ENCODE measurements at regions not wholly inside any gene's neighbourhood (a gene's known extent, or its start where the extent isn't known, plus 50 kb on each side); places are given as distances from the start of the nearest gene placed in this dataset.

GRCh38 chr12:24080465-24080864, 131.0 kb upstream of the SOX5 start (continued):
- no peak for TF ChIP-seq PREB (CRISPR knock-in tag; IDR thresholded peaks at IDR 0.05)
- peak; percentile 69 for TF ChIP-seq RERE (CRISPR knock-in tag; IDR thresholded peaks at IDR 0.05; ENCODE audit: low read depth)
- TF ChIP-seq ZNF329 (CRISPR knock-in tag; IDR thresholded peaks at IDR 0.05; ENCODE audit: low read depth) = no peak
- TF ChIP-seq NONO (IDR thresholded peaks at IDR 0.05) = no peak
- TF ChIP-seq NONO (CRISPR knock-in tag; conservative IDR thresholded peaks at IDR 0.05) = peak; percentile 85; the same call in 1 of the 2 replicates
- peak; percentile 69; the same call in 1 of the 2 replicates for TF ChIP-seq FOXK1 (CRISPR knock-in tag; IDR thresholded peaks at IDR 0.05; ENCODE audit: borderline replicate concordance, low read depth)
- no peak for TF ChIP-seq ADNP (CRISPR knock-in tag; IDR thresholded peaks at IDR 0.05)
- no peak for TF ChIP-seq CREBL2 (CRISPR knock-in tag; IDR thresholded peaks at IDR 0.05; ENCODE audit: borderline replicate concordance)
- no peak for TF ChIP-seq TFAP4 (IDR thresholded peaks at IDR 0.05; ENCODE audit: borderline replicate concordance, low read depth)
- TF ChIP-seq ERF (CRISPR knock-in tag; IDR thresholded peaks at IDR 0.05) = 0 out of 2 replicates have a peak, but pooled peaks have one; percentile 48
- peak; percentile 75; the same call in 1 of the 2 replicates for TF ChIP-seq BRD4 (CRISPR knock-in tag; IDR thresholded peaks at IDR 0.05)
- no peak for TF ChIP-seq ZNF414 (CRISPR knock-in tag; IDR thresholded peaks at IDR 0.05)
- no peak for TF ChIP-seq ZNF530 (CRISPR knock-in tag; IDR thresholded peaks at IDR 0.05; ENCODE audit: low read depth)
- no peak for TF ChIP-seq ZFP41 (CRISPR knock-in tag; IDR thresholded peaks at IDR 0.05; ENCODE audit: borderline replicate concordance)
- TF ChIP-seq NCOA1 (CRISPR knock-in tag; IDR thresholded peaks at IDR 0.05) = no peak
- TF ChIP-seq ZNF558 (CRISPR knock-in tag; IDR thresholded peaks at IDR 0.05; ENCODE audit: borderline replicate concordance) = no peak
- 0 out of 4 replicates have a peak, but pooled peaks of 1 of the 2 experiments have one; percentile 48 for TF ChIP-seq REST (IDR thresholded peaks at IDR 0.05; ENCODE audit: borderline replicate concordance in 1 of 2, low read depth in 1 of 2, low read length in 2 of 2)
- TF ChIP-seq ZNF557 (CRISPR knock-in tag; IDR thresholded peaks at IDR 0.05) = no peak
- peak; percentile 42; the same call in 1 of the 2 replicates for TF ChIP-seq ETV5 (CRISPR knock-in tag; IDR thresholded peaks at IDR 0.05; ENCODE audit: borderline replicate concordance)

Measured in HepG2 (cell line).